HG03571 (cell line): ENCODE measurements at regions not wholly inside any gene's neighbourhood (a gene's known extent, or its start where the extent isn't known, plus 50 kb on each side); places are given as distances from the start of the nearest gene placed in this dataset.
A peak's percentile ranks its signal among the peaks of the same experiment; 100 is the strongest.
"Not testable (repeated sequence)": the region's sequence is repeated elsewhere in the genome, so short reads cannot be mapped to it uniquely, and the experiment has no call there.

Experiments used
- ATAC-seq: cut with Tn5 transposase; IDR thresholded peaks from one replicate; pipeline ENCODE4 v1.9.1; 2021; ENCODE audit not compliant: unreplicated experiment

DNA sequence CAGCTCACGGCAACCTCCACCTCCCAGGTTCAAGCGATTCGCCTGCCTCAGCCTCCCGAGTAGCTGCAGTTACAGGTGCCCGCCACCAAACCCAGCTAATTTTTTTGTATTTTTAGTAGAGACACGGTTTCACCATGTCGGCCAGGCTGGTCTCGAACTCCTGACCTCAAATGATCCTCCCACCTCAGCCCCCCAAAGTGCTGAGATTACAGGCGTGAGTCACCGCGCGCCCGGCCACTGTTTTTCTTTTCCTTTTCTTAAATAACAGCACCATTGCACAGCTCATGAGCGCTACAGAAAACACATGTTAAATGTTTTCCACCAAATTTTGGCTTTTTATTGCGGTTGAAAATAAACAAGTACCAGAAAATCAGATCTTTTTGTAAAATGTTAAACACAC, 195.5 kb downstream of the CRLF2 start:
- ATAC-seq, result not testable (repeated sequence)

DNA sequence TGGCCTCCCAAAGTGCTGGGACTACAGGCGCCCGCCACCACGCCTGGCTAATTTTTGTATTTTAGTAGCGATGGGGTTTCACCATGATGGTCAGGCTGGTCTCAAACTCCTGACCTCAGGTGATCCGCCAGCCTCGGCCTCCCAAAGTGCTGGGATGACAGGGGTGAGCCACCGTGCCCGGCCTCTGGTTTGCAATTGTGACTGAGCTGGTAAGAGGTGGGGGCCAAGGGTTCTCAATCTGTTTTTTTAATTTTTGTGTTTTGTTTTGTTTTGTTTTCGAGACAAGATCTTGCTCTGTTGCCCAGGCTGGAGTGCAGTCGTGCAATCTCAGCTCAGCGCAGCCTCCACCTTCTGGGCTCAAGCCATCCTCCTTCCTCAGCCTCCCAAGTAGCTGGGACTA, 196.2 kb downstream of the CRLF2 start:
- ATAC-seq, result not testable (repeated sequence)

DNA sequence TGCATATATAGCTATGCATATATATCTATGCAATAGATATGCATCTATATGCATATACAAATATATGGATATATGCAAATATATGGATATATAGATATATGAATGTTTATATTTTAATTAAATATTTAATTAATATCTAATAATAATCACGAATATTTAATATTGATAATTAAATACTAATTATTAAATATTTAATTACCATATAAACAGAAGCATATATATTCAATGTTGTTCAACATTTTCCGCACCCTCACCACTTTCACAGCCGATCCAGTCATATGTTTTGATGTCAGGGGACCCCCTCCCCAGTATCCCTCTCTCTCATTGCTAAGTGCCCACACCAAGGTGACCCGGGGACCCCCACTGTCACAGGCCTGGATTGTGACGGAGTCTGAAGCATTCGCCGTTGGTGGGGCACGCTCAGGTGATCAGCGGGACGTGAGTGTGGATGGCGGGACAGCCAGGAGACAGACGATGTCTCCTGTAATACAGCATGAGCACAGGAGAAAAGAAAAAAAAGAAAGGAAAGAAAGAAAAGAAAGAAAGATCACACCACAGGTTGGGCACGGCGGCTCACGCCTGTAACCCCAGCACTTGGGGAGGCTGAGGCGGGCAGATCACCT, 199.7 kb downstream of the CRLF2 start:
- no peak for ATAC-seq

DNA sequence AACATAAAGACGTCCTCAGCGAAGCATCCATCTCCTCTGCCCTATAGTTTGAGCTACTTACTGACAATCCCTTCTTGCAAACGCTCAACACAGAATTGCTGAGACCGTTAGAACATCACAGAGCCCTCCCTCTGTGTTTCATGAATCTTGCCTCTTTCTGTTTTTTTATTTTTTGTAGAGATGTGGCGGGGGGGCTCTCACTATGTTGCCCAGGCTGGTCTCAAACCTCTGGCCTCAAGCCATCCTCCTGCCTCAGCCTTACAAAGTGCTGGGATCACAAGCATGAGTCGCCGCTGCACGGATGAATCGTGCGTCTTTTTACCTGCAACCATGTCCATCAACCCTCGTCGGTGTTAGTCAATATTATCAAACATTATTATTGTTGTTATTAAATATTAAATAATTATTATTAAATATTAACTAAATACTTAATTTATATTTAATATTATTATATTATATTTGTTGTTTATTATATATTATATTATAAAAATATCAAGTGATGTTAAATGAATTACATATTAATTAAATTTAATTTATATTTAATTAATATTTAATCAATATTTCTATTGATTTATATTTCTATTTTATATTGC, 200.7 kb downstream of the CRLF2 start:
- ATAC-seq, result no peak

DNA sequence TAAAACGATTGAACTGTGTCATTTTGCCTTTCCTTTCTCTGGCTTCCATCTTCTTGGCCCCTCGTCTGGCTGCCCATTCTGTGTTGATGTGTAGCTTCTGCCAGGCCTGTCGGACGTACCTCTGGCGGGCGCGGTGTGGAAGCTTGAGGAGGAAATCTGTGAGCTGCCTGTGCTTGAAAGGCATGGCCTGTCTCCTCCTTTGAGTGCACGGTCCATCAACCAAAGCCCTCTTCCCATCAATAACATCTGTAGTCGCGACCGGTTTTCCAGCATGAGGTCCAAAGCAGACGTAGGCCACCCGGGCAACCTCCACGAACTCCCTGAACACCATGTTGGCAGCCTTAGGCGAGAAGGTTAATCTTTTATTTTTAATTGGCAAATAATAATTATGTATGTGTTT, 202.7 kb downstream of the CRLF2 start:
- no peak for ATAC-seq

DNA sequence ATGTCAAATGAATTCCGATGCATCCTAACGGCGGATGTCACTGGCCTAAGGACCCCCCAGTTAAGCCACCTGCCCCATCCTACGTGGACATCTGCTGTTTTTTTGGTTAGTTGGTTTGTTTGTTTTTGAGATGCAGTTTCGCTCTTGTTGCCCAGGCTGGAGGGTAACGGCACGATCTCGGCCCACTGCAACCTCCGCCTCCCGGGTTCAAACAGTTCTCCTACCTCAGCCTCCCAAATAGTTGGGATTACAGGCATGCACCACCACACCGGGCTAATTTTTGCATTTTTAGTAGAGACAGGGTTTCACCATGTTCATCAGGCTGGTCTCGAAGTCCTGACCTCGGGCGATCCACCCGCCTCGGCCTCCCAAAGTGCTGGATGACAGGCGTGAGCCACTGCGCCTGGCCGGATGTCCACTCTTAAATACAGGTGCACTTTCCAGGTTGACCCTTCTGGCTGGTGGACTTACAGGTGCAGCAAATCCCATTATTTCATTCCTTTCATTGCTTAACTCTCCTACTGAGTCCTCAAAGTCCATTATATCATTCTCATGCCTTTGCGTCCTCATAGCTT, 206.2 kb downstream of the CRLF2 start:
- no peak for ATAC-seq

DNA sequence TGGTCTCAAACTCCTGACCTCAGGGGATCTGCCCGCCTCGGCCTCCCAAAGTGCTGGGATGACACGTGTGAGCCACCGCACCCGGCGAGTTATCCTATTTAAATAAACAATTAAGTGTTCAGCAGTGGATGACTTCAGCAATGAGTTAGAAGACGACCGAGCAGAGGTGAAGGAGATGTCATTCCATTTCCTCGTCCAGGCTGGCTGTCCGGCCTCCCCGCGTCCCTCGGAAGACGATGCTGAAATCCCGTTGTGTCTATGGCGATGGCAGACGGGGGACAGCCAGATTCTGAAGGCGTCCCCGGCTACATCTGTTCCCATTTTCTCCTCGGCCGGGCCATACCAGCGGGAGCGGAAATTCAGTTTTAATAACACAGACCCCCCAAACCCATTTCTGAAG, 209.8 kb downstream of the CRLF2 start:
- no peak for ATAC-seq

DNA sequence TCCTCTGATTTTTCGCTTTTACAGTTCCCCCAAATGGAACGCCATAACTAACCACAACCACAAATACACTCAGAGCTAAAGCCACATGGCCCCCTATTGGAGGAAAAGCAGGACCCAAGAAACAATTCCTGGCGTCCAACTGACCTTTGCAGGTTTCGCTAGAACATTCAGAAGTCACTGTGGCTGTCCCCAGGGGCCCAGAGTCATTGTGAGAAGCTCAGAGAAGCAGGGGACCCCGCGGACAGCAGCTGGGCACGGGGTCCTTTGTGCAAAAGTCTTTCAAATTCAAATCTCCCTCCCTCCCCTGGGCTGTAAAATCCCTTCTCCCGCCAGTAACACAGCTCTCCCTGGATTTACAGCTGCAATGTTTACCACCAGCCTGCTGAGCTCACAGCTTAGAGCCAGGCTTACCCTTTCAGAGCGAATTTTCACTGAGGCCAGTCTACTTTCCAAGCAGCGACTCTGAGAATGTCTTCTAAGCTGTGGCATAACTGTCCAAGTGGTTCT, 214.8 kb downstream of the CRLF2 start:
- no peak for ATAC-seq

DNA sequence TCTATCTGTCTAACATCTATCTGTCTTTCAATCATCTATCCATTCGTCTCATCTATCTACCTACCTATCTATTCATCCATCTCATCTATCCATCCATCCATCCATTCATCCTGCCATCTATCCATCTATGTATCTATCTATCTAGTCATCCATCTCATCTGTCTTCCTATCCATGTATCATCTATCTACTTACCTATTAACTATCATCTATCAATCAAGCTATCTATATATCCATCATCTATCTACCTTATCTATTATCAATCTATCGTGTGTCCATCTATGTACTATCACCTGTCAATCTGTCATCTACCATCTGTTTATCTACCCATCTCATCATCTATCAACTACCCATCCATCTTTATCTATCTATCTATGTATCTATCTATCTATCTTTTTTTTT, 217.7 kb downstream of the CRLF2 start:
- no peak for ATAC-seq

DNA sequence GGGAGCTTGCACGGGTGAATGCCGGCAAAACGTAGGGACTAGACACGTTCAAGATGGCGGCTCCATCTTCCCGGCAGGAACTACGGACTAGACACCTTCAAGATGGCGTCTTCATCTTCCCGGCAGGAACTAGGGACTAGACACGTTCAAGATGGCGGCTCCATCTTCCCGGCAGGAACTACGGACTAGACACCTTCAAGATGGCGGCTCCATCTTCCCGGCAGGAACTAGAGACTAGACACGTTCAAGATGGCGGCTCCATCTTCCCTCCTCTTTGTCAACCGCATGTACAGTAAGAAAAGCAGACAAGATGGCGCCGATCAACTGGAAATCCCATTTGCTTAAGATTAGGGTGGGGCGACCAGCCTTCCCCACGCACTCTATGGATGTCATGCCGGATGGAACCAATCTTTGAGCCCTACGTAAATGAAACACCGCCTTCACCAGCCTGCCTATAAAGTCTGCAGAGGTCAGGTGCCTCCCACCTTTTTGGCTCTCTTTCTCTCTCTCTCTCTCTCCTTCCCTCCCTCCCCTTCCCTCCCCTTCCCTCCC, 222.4 kb downstream of the CRLF2 start:
- ATAC-seq, result peak; percentile 53

DNA sequence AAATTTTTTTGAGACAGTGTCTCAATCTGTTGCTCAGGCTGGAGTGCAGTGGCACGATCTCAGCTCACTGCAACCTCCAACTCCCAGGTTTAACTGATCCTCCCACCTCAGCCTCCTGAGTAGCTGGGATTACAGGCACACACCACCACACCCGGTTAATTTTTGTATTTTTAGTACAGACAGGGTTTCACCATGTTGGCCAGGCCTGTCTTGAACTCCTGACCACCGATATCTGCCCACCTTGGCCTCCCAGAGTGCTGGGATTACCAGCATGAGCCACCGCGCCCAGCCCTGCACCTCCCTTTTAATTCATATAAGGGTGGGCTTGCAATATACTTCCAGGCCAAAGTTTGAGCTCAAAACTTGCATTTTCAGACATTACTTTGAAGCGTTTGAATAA, 223.9 kb downstream of the CRLF2 start:
- ATAC-seq, result not testable (repeated sequence)

DNA sequence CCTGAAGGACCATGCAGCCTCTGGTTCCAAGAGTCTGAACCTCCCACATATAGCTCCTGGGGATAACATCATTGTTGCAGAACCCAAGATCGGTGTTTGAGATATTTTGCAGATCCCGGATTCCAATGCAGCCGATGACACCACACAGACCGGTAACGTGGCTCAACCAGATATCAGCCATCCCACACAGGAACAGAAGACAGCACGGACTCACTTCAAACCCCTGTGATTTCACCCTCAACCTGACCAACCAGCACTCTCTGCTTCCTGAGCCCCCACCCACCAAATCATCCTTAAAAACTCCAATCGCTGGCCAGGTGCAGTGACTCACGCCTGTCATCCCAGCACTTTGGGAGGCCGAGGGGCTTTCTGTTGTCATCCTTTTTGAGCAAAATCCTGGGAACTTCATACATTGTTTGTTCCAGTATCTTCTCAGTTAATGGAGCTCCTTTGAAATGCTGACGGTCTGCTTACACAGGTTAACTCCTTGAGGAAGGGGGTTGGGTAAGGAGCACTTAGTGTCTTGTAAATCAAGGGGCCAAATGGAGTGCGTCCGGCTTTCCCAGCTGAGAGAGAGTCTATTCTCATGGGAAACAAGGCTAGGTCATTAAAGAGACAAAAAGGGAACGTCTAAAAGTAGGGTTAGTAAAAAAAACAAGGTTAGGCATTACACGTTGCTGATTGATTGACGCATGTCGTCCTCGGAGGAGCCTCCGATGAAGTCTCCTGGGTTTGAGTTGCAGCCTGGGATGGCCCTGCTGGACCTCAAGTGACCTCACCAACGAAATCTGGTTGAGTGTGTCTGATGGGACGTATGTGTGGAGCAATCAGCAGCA, 230.4 kb downstream of the CRLF2 start:
- ATAC-seq, result no peak

DNA sequence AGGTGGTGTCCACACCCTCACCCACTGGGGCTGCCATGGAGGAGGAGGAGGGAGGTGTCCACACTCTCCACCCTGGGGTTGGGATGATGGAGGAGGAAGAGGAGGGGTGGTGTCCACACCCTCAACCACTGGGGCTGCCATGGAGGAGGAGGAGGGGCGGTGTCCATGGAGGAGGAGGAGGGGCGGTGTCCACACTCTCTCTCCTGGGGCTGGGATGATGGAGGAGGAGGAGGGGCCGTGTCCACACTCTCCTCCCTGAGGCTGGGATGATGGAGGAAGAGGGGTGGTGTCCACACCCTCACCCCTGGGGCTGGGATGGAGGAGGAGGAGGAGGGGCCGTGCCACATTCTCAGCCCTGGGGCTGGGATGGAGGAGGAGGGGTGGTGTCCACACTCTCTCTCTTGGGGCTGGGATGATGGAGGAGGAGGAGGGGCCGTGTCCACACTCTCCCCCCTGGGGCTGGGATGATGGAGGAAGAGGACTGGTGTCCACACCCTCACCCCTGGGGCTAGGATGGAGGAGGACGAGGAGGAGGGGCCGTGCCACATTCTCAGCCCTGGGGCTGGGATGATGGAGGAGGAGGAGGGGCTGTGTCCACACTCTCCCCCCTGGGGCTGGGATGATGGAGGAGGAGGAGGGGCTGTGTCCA, 231.7 kb downstream of the CRLF2 start:
- no peak for ATAC-seq

DNA sequence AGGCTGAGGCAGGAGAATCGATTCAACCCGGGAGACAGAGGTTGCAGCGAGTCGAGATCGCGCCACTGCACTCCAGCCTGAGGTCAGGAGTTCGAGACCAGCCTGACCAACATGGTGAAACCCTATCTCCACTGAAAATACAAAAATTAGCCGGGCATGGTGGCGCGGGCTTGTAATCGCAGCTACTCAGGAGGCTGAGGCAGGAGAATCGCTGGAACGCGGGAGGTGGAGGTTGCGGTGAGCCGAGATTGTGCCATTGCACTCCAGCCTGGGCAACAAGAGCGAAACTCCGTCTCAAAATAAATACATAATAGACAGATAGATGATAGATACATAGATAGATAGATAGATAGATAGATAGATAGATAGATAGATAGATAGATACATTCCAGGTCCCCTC, 233.3 kb downstream of the CRLF2 start:
- ATAC-seq, result not testable (repeated sequence)

DNA sequence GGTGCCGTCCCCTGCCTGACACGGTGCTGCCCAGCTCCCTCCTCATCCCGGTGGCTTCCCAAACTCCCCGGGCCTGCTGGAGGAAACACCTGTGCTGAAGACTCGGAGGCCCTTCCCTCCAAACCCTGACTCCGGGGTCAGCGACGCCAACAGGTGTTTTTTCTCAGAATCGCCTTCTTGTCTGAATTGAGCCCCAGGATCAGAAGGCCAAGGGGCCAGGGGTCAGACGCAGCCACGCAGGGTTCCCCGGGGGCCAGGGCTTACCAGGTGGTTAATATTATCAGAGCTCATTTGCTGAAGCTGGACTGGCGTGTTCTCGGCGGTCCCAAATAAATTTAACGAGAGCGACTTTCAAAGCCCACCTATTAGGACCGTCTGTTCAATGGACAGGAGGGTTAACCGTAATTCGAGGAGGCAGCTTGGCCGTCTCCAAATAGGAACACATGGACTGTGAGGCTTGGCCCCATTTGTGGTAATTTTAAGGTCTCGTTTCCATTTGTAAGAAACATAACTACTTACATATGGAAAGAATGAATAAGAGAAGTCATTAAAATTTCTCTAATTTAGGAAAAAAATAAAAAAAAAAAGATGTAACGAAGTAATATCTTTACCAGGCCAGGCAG, 239.3 kb downstream of the CRLF2 start:
- no peak for ATAC-seq

DNA sequence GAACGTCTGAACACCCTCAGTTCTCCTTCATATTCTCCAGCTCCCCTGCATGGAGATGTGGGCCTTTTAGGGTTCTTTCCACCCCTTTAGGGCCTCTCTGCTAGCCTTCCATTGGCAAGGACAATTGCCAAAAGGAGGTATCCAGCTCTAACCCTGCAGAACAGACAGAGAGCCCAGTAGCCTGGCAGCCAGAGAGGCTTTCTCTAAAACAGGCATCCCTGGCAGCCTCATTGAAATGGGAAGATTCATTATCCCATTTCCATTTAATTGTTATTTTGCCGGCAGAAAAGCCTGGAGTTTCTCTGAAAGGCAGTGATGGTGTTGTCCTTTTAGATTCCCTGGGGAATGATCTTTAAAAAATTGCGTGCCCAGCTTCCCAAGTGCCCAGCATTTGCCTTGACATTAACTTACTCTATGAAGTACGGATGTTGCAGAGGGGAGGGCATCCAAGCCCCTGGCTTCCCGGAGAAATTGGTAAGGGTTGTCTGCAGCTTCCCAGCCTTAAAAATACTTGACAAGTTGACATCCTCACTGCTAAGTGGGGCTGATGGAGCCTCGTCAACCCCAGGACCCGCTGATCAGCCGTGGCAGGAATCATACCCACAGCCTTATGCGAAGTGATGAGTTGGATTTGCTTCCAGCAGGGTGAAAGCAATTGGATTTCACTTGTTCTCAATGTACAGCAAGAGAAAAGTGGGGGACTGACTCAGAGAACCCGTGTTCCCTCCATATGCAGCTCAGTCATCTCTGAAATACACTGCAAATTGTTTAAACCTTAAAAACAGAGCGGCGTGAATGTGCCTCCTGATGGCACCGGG, 244.1 kb downstream of the CRLF2 start:
- no peak for ATAC-seq

DNA sequence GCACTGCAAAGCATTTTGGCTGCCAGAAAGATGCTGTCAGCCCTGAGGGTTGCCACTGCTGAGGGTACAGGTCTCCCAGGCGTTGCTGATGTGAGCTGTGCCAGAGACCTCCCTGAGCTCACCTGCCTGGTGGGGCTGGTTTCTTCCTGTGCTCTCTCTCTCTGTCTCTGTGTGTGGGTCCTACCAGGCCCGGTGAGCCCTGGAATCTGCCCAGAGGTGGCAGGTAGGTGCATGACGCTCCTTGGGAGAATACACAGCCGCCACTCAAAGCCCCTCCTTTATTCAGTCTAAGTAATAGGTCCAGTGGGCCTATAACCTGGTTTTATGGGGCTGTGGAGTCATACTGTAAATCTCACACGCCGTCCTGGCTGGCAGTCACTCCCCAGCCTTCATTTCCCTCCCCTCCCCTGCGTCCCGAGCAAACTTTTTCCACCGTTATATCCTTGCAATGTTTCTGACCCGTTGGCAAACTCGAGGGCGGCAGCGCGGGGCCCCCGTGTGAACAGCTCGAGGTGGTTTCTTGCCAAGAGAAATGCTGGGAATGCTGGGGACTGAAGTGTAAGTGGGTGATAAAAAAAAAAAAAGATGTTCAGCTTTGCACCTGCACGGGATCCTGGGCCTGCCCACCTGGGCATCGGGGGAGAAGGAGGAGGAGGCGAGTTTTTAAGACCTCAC, 245.9 kb downstream of the CRLF2 start:
- no peak for ATAC-seq

DNA sequence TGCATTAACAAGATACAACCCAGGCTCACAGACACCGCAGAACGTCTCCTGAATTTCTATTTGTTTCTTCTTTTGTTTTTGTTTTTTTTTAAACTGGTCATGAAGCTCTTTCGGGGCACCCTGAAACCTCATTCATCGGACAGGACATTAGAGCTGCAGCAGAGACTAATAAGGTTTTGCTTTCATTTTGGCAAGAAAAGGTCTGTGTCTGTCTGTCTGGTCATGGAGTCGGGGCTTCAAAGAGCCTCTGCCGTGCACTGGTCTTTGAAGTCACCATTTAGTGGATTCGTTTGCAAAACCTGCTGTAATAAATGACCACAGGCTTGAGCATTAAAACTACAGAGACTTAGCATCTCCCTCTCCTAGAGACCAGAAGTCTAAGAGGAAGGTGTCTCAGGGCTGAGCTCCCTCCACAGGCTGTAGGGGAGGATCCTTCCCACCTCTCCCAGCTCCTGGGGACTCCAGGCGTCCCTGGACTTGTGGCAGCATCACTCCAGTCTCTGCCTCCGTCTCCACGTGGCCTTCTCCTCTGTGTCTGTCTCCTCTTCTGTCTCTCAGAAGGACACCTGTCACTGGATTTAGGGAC, 247.5 kb downstream of the CRLF2 start:
- no peak for ATAC-seq

DNA sequence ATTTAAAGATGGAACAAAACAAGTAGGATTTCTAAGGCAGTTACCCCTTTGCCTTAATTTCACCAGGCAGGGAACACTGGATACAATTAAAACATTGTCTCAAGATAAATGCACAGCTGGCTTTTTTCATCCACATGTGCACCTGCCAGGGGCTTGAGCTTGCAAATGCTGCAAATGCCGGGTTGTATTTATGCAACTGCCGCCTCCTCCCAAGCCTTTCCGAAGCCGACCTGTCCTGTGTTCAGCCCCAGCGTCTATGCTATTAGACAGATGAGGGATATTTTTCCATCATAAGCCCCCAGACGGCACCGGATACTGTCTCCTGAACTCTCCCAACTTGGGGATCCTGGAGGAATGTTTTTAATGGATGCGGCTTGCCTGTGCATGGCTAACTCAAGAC, 251.6 kb downstream of the CRLF2 start:
- no peak for ATAC-seq
